OCI-LY3 (cell line): ENCODE measurements at regions not wholly inside any gene's neighbourhood (a gene's known extent, or its start where the extent isn't known, plus 50 kb on each side); places are given as distances from the start of the nearest gene placed in this dataset.

Experiments used
- H2AFZ ChIP-seq: fragments of 200-600, 300-600 bp; shearing (Covaris generic); 2 replicates; pipeline ENCODE4 v1.6.0; 2014; ENCODE audit warnings: antibody characterized with exemption, low read depth, low read length
- H3K27ac ChIP-seq: fragments of 200-600, 300-600 bp; sonication (generic); 2 replicates; pipeline ENCODE4 v1.5.1; 2014; ENCODE audit warnings: mild to moderate bottlenecking, low read length, moderate library complexity, mixed read lengths
- H3K27me3 ChIP-seq: fragments of 200-600, 300-600 bp; sonication (generic); 2 replicates; pipeline ENCODE4 v1.6.1; 2014; ENCODE audit warnings: low read depth, low read length, mixed read lengths
- H3K36me3 ChIP-seq: fragments of 200-600, 300-600 bp; sonication (generic); replicated peaks from 2 replicates; pipeline ENCODE3; 2014; ENCODE audit warnings: low read depth, low read length, mixed read lengths
- H3K4me1 ChIP-seq: fragments of 300-600, 200-600 bp; sonication (generic); 2 replicates; pipeline ENCODE4 v1.6.1; 2014; ENCODE audit warnings: low read length, mixed read lengths
- H3K4me2 ChIP-seq: fragments of 200-600, 300-600 bp; sonication (generic); 2 replicates; pipeline ENCODE4 v1.6.1; 2014; ENCODE audit warnings: low read length, mixed read lengths
- H3K4me3 ChIP-seq: fragments of 300-600, 200-600 bp; sonication (generic); 2 replicates; pipeline ENCODE4 v1.5.1; 2014; ENCODE audit warnings: antibody characterized with exemption, mild to moderate bottlenecking, low read length, moderate library complexity
- H3K79me2 ChIP-seq: fragments of 300-600, 200-600 bp; shearing (Covaris generic); 2 replicates; pipeline ENCODE4 v1.6.1; 2014; ENCODE audit warnings: mild to moderate bottlenecking, low read length, mixed read lengths
- H3K9ac ChIP-seq: fragments of 300-600, 200-600 bp; shearing (Covaris generic); 2 replicates; pipeline ENCODE4 v1.6.0; 2014; ENCODE audit warnings: mild to moderate bottlenecking, low read length, moderate library complexity
- H3K9me3 ChIP-seq: fragments of 200-600, 300-600 bp; shearing (Covaris generic); 2 replicates; pipeline ENCODE4 v1.6.1; 2014; ENCODE audit warnings: low read length, mixed read lengths; ENCODE audit not compliant: insufficient read depth
- H4K20me1 ChIP-seq: fragments of 200-600, 300-600 bp; sonication (generic); 2 replicates; pipeline ENCODE4 v1.6.1; 2016; ENCODE audit warnings: low read length, mixed read lengths; ENCODE audit not compliant: insufficient read depth
- EZH2phosphoT487 ChIP-seq: fragments of 200-600 bp; shearing (Covaris generic); IDR thresholded peaks from 2 replicates; pipeline ENCODE4 v1.6.1; 2018; ENCODE audit warnings: antibody characterized with exemption, mixed run types, low read depth
- TF ChIP-seq, protein P1 (sequence below): fragments of 200-600, 300-600 bp; sonication (generic); IDR thresholded peaks from 2 replicates; pipeline ENCODE4 v1.5.1; 2014; ENCODE audit warnings: antibody characterized with exemption, low read length, low read depth

DNA sequence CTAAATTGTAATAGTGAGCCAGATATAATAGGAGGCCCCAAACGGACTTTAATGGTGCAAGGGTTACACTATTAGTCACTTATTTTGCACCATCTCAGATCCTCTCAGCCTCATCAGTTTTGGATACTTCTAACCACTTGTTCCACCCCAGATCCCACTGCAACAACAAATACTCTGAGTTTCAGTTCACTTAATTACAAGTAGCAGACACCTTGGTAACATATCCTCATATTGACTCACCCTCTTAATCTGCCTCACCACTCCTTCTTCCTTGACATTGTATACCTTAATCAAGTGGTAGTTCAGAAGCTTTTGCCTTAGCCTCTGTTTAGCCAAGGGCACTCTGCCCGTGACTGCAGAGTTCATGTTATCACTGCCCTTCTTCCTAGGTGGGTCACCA is 256.1 kb upstream of the UBASH3B start:
- H4K20me1 ChIP-seq: no peaks in the 10 kb centered on the region
- H3K4me2 ChIP-seq: peak overlapping the region; percentile 99
- peak overlapping the region; percentile 63; the same call in 1 of the 2 replicates for H3K9ac ChIP-seq
- H2AFZ ChIP-seq: no peak overlapping the region
- H3K9me3 ChIP-seq: peaks cover 7% of the 10 kb centered on the region; the same call in 1 of the 2 replicates
- no peaks in the 10 kb centered on the region for H3K79me2 ChIP-seq
- peak overlapping the region; percentile 96 for H3K27ac ChIP-seq
- no peaks in the 10 kb centered on the region for H3K27me3 ChIP-seq
- H3K36me3 ChIP-seq: peaks cover 8% of the 10 kb centered on the region
- TF ChIP-seq, protein P1, sequence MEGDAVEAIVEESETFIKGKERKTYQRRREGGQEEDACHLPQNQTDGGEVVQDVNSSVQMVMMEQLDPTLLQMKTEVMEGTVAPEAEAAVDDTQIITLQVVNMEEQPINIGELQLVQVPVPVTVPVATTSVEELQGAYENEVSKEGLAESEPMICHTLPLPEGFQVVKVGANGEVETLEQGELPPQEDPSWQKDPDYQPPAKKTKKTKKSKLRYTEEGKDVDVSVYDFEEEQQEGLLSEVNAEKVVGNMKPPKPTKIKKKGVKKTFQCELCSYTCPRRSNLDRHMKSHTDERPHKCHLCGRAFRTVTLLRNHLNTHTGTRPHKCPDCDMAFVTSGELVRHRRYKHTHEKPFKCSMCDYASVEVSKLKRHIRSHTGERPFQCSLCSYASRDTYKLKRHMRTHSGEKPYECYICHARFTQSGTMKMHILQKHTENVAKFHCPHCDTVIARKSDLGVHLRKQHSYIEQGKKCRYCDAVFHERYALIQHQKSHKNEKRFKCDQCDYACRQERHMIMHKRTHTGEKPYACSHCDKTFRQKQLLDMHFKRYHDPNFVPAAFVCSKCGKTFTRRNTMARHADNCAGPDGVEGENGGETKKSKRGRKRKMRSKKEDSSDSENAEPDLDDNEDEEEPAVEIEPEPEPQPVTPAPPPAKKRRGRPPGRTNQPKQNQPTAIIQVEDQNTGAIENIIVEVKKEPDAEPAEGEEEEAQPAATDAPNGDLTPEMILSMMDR: no peak
- no peak for TF ChIP-seq EZH2phosphoT487
- H3K4me1 ChIP-seq: peaks cover 34% of the 10 kb centered on the region
- peak overlapping the region; percentile 73 for H3K4me3 ChIP-seq

DNA sequence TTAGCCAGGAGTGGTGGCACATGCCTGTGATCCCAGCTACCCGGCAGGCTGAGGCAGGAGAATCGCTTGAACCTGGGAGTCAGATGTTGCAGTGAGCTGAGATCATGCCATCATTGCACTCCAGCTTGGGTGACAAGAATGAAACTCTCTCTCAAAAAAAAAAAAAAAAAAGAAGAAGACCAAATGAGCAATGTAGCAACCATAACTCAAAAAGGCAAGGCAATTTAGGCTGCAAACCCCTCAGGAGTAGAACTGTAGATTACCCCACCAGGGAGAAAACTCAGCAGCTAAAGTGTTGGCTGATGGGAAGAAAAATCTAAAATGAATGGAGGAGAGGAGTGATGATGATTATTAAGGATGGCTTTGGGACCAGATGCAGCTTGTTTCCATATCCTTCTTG is 256.7 kb upstream of the UBASH3B start:
- Histone ChIP-seq H3K27me3 (no peaks in the 10 kb centered on the region), H2AFZ (no peak overlapping the region; the same call in 1 of the 2 replicates), H3K9ac (peak overlapping the region; percentile 63), H3K4me1 (peaks cover 34% of the 10 kb centered on the region), H3K9me3 (peaks cover 7% of the 10 kb centered on the region; the same call in 1 of the 2 replicates), H3K27ac (peak overlapping the region; percentile 96), H3K4me3 (peak overlapping the region; percentile 73), H4K20me1 (no peaks in the 10 kb centered on the region), H3K36me3 (peaks cover 8% of the 10 kb centered on the region), H3K4me2 (peak overlapping the region; percentile 99), H3K79me2 (no peaks in the 10 kb centered on the region)
- no peak for TF ChIP-seq EZH2phosphoT487
- TF ChIP-seq, protein P1: no peak

DNA sequence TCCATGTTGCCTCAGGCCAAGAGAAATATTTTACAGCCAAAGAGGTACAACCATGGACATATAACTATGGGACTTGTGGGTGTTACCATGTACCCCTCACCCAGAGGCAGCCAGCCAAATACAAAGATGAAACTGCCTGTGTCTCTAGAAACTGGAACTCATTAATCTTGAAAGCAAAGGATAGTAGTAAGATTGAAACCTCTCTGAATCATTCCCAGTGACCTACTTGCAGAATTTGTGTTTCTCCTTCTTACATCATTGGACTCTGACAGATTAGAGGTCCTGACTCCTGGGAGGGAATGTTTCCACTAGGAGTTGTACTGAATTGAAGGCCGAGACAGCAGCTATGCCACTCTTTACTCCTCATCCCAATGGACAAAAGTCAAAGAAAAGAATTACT is 257.4 kb upstream of the UBASH3B start:
- Histone ChIP-seq H3K9me3 (peaks cover 7% of the 10 kb centered on the region; the same call in 1 of the 2 replicates), H3K27me3 (no peaks in the 10 kb centered on the region), H3K27ac (peak overlapping the region; percentile 96), H3K4me1 (peaks cover 34% of the 10 kb centered on the region), H3K4me3 (peak overlapping the region; percentile 73), H2AFZ (no peak overlapping the region), H3K9ac (peak overlapping the region; percentile 63; the same call in 1 of the 2 replicates), H3K36me3 (peaks cover 8% of the 10 kb centered on the region), H4K20me1 (no peaks in the 10 kb centered on the region), H3K4me2 (peak overlapping the region; percentile 99), H3K79me2 (no peaks in the 10 kb centered on the region)
- TF ChIP-seq, protein P1: no peak
- no peak for TF ChIP-seq EZH2phosphoT487

DNA sequence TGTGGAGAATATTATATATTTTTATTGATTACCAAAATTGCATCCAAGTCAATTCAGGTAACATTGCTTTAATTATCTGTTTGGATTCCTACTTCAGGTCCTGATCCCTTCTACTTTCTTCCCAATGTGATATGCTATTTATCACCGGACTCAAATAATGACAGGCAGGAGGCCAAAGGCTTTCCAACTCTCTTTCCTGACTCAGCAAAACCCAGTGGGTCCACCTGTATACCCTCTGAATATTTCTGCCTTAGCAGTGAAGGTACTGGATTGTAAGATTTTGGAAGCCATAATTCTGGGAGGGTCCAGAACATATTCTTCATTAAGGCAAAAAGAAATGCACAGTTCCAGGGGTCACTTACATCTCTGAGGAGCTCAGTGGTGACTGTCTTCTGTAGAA is 260.2 kb upstream of the UBASH3B start:
- H3K36me3 ChIP-seq: peaks cover 7% of the 10 kb centered on the region
- no peak overlapping the region for H3K4me2 ChIP-seq
- H3K27ac ChIP-seq: no peak overlapping the region
- no peak overlapping the region for H2AFZ ChIP-seq
- H3K79me2 ChIP-seq: no peaks in the 10 kb centered on the region
- no peaks in the 10 kb centered on the region for H4K20me1 ChIP-seq
- no peak overlapping the region for H3K4me3 ChIP-seq
- peaks cover 7% of the 10 kb centered on the region; the same call in 1 of the 2 replicates for H3K9me3 ChIP-seq
- no peak for TF ChIP-seq EZH2phosphoT487
- H3K9ac ChIP-seq: no peak overlapping the region
- peaks cover 30% of the 10 kb centered on the region for H3K4me1 ChIP-seq
- H3K27me3 ChIP-seq: no peaks in the 10 kb centered on the region
